Transverse colon (tissue), 4 donors: ENCODE measurements at regions not wholly inside any gene's neighbourhood (a gene's known extent, or its start where the extent isn't known, plus 50 kb on each side); places are given as distances from the start of the nearest gene placed in this dataset.

ENCODE experiments used
- DNase-seq: peaks from one replicate; pipeline ENCODE4 v3.0.0-alpha.2; 2019
- H3K27ac ChIP-seq, 4 donors: fragments of 200-600 bp; sonication (generic); 2 replicates each; pipeline ENCODE4 v1.5.1; 2016 to 2018; ENCODE audit warnings: inconsistent platforms in 4 of 4
- H3K27me3 ChIP-seq: fragments of 200-600 bp; sonication (generic); 2 replicates; pipeline ENCODE4 v1.5.1; 2017; ENCODE audit warnings: inconsistent platforms
- H3K36me3 ChIP-seq, 4 donors: fragments of 200-600 bp; sonication (generic); 2 replicates each; pipeline ENCODE4 v1.5.1; 2017 to 2019; ENCODE audit warnings: inconsistent platforms in 4 of 4
- H3K4me1 ChIP-seq, 4 donors: fragments of 200-600 bp; sonication (generic); 2 replicates each; pipeline ENCODE4 v1.5.1; 2017 to 2020; ENCODE audit warnings: inconsistent platforms in 4 of 4
- H3K4me3 ChIP-seq, 4 donors: fragments of 200-600 bp; sonication (generic); 1 replicate in 1 of 4; 2 replicates in 3 of 4; pipeline versions ENCODE4 v1.5.1 to v1.6.1; 2017 to 2019; ENCODE audit warnings: inconsistent platforms in 4 of 4
- H3K9me3 ChIP-seq, 2 donors: fragments of 200-600 bp; sonication (generic); 2 replicates each; pipeline ENCODE4 v1.5.1; 2017 to 2019; ENCODE audit warnings: inconsistent platforms in 2 of 2
- CTCF ChIP-seq, 5 experiments: fragments of 200-600 bp in 3 of 5; fragments of 450-650 bp in 2 of 5; sonication (generic) in 3 of 5; IDR thresholded peaks; 1 replicate in 2 of 5; 2 replicates in 3 of 5; pipeline ENCODE4 v1.5.1; 2016 to 2017; ENCODE audit warnings: antibody characterized with exemption in 5 of 5, inconsistent platforms in 3 of 5, mild to moderate bottlenecking in 2 of 5, moderate library complexity in 1 of 5
- EP300 ChIP-seq: sonication (generic); formaldehyde crosslinking; IDR thresholded peaks from one replicate; pipeline ENCODE4 v1.6.1; 2017; ENCODE audit warnings: antibody characterized with exemption, low read depth
- POLR2A ChIP-seq: fragments of 450-650 bp; IDR thresholded peaks from one replicate; pipeline ENCODE4 v1.6.1; 2016; ENCODE audit warnings: antibody characterized with exemption, mild to moderate bottlenecking, moderate library complexity
- POLR2AphosphoS5 ChIP-seq, 3 donors: sonication (generic); formaldehyde crosslinking; IDR thresholded peaks; one replicate each; pipeline ENCODE4 v1.6.1; 2016; ENCODE audit warnings: antibody characterized with exemption in 3 of 3
- WGBS, 2 donors: methylation state at CpG; one replicate each; pipeline ENCODE4 v1.1.5; 2018; ENCODE audit warnings: low coverage in 1 of 2; 5-methylcytosine and 5-hydroxymethylcytosine counted together
- in situ Hi-C, 4 donors: fragments of 200-750 bp; cut with MboI; loops; one replicate each; pipeline versions ENCODE4 v1.15.0 to v1.15.1; 2017; ENCODE audit warnings: low sequenced_read_pairs in 3 of 4, low pct_ligation_motif_present in 1 of 4, low pct_unique_long_range_greater_than_20kb in 1 of 4
- intact Hi-C: fragments of 100-400 bp; cut with DNase I; formaldehyde crosslinking; loops from one replicate; pipeline ENCODE4 v1.15.1; 2023; ENCODE audit warnings: low total_unique reads

- Histone ChIP-seq H3K4me1 (peaks cover 0 to 10% (median 5%) of the 10 kb centered on the region in 4 donors), H3K36me3 (no peaks in the 10 kb centered on the region), H3K27ac (no peak overlapping the region), H3K9me3 (no peaks in the 10 kb centered on the region), H3K27me3 (no peaks in the 10 kb centered on the region), H3K4me3 (no peak overlapping the region)
- 34 to 47% methylated on average over 3 of the region's 3 CpGs for WGBS, 2 donors
- intact Hi-C loops = no loop called here
- peak; percentile 7 for DNase-seq
- TF ChIP-seq POLR2A = no peak
- TF ChIP-seq EP300 = no peak
- TF ChIP-seq CTCF (IDR thresholded peaks at IDR 0.05) = no peak
- TF ChIP-seq POLR2AphosphoS5 (IDR thresholded peaks at IDR 0.05) = no peak
- in situ Hi-C loops = no loop called here
Measured at GRCh38 chr9:71179183-71179582, 57.8 kb upstream of the TRPM3 start.

GRCh38 chr9:71177901-71178300 lies 56.5 kb upstream of the TRPM3 start:
- TF ChIP-seq EP300 = no peak
- no peak for TF ChIP-seq CTCF (IDR thresholded peaks at IDR 0.05)
- no peak for TF ChIP-seq POLR2AphosphoS5 (IDR thresholded peaks at IDR 0.05)
- no peak for TF ChIP-seq POLR2A
- H3K27ac ChIP-seq = no peak overlapping the region
- in situ Hi-C loops = no loop called here
- DNase-seq = no peak
- WGBS, 2 donors = 39 to 42% methylated on average over 3 of the region's 3 CpGs
- H3K27me3 ChIP-seq = no peaks in the 10 kb centered on the region
- no peaks in the 10 kb centered on the region for H3K36me3 ChIP-seq
- H3K9me3 ChIP-seq = no peaks in the 10 kb centered on the region
- peaks cover 0 to 10% (median 5%) of the 10 kb centered on the region in 4 donors for H3K4me1 ChIP-seq
- no peak overlapping the region for H3K4me3 ChIP-seq
- intact Hi-C loops = no loop called here

GRCh38 chr9:71171517-71171916 lies 50.1 kb upstream of the TRPM3 start:
- no peaks in the 10 kb centered on the region for H3K9me3 ChIP-seq
- no peaks in the 10 kb centered on the region for H3K4me1 ChIP-seq
- no peaks in the 10 kb centered on the region for H3K27me3 ChIP-seq
- intact Hi-C loops (no loop called here), in situ Hi-C loops (no loop called here)
- DNase-seq = no peak
- no peak overlapping the region for H3K27ac ChIP-seq
- TF ChIP-seq CTCF (IDR thresholded peaks at IDR 0.05) (no peak), POLR2AphosphoS5 (IDR thresholded peaks at IDR 0.05) (no peak)
- H3K36me3 ChIP-seq = no peaks in the 10 kb centered on the region
- H3K4me3 ChIP-seq = no peak overlapping the region
- 80 to 82% methylated on average over 9 of the region's 9 CpGs for WGBS, 2 donors
